ENCODE measurements at regions not wholly inside any gene's neighbourhood (a gene's known extent, or its start where the extent isn't known, plus 50 kb on each side); places are given as distances from the start of the nearest gene placed in this dataset.
"Not testable (repeated sequence)": the region's sequence is repeated elsewhere in the genome, so short reads cannot be mapped to it uniquely, and the experiment has no call there.

- FAIRE-seq = no peak
Observed at GRCh38 chr7:131664570-131664969, 108.1 kb upstream of the PODXL start.

GRCh38 chr7:131662301-131662873 lies 106.0 kb upstream of the PODXL start:
- H3K4me3 ChIP-seq (ENCODE audit: low read depth in 1 of 3, low read length in 3 of 3); H3K27ac ChIP-seq (ENCODE audit: low read depth in 1 of 3, low read length in 2 of 3); FAIRE-seq; H3K36me3 ChIP-seq (ENCODE audit: control insufficient read depth in 3 of 3, insufficient read depth in 2 of 3, low read depth in 1 of 3, low read length in 3 of 3); H3K4me1 ChIP-seq (ENCODE audit: control insufficient read depth in 3 of 3, insufficient read depth in 2 of 3, low read depth in 1 of 3, low read length in 2 of 3); DNase-seq; H3K9me3 ChIP-seq (ENCODE audit: control insufficient read depth in 2 of 2, insufficient read depth in 1 of 2, low read depth in 1 of 2, low read length in 1 of 2); H3K27me3 ChIP-seq (ENCODE audit: control insufficient read depth in 3 of 3, insufficient read depth in 3 of 3, low read length in 3 of 3): not testable (repeated sequence)
- 78 to 83% (median 78%) methylated on average over 15 of the region's 15 CpGs for WGBS, 3 donors

More at GRCh38 chr7:131664570-131664969, 108.1 kb upstream of the PODXL start:
- Histone ChIP-seq H3K36me3 (ENCODE audit: control insufficient read depth in 3 of 3, insufficient read depth in 2 of 3, low read depth in 1 of 3, low read length in 3 of 3) (no peaks in the 10 kb centered on the region), H3K4me3 (ENCODE audit: low read depth in 1 of 3, low read length in 3 of 3) (no peak overlapping the region), H3K27me3 (ENCODE audit: control insufficient read depth in 3 of 3, insufficient read depth in 3 of 3, low read length in 3 of 3) (peaks cover 0 to 3% (median 3%) of the 10 kb centered on the region in 3 donors), H3K4me1 (ENCODE audit: control insufficient read depth in 3 of 3, insufficient read depth in 2 of 3, low read depth in 1 of 3, low read length in 2 of 3) (no peaks in the 10 kb centered on the region), H3K9me3 (ENCODE audit: control insufficient read depth in 2 of 2, insufficient read depth in 1 of 2, low read depth in 1 of 2, low read length in 1 of 2) (peaks cover 0 to 4% of the 10 kb centered on the region in 2 donors), H3K27ac (ENCODE audit: low read depth in 1 of 3, low read length in 2 of 3) (no peak overlapping the region)
- WGBS, 3 donors = 83 to 85% (median 84%) methylated on average over 5 of the region's 5 CpGs
- no peak for DNase-seq

- no peaks in the 10 kb centered on the region for H3K9me3 ChIP-seq (ENCODE audit: control insufficient read depth in 2 of 2, insufficient read depth in 1 of 2, low read depth in 1 of 2, low read length in 1 of 2)
- FAIRE-seq = no peak
- no peak for DNase-seq
- peaks cover 0 to 9% (median 0%) of the 10 kb centered on the region in 3 donors for H3K4me1 ChIP-seq (ENCODE audit: control insufficient read depth in 3 of 3, insufficient read depth in 2 of 3, low read depth in 1 of 3, low read length in 2 of 3)
- H3K4me3 ChIP-seq (ENCODE audit: low read depth in 1 of 3, low read length in 3 of 3) = no peak overlapping the region
- H3K27me3 ChIP-seq (ENCODE audit: control insufficient read depth in 3 of 3, insufficient read depth in 3 of 3, low read length in 3 of 3) = no peaks in the 10 kb centered on the region
- no peaks in the 10 kb centered on the region for H3K36me3 ChIP-seq (ENCODE audit: control insufficient read depth in 3 of 3, insufficient read depth in 2 of 3, low read depth in 1 of 3, low read length in 3 of 3)
- H3K27ac ChIP-seq (ENCODE audit: low read depth in 1 of 3, low read length in 2 of 3) = no peak overlapping the region
- WGBS, 3 donors = 51 to 72% (median 65%) methylated on average over 3 of the region's 3 CpGs
Observed at GRCh38 chr7:131657881-131658280, 101.5 kb upstream of the PODXL start.

- H3K4me1 ChIP-seq (ENCODE audit: control insufficient read depth in 3 of 3, insufficient read depth in 2 of 3, low read depth in 1 of 3, low read length in 2 of 3) = peaks cover 0 to 13% (median 0%) of the 10 kb centered on the region in 3 donors
- H3K36me3 ChIP-seq (ENCODE audit: control insufficient read depth in 3 of 3, insufficient read depth in 2 of 3, low read depth in 1 of 3, low read length in 3 of 3) = no peaks in the 10 kb centered on the region
- DNase-seq = no peak
- no peak for FAIRE-seq
- H3K9me3 ChIP-seq (ENCODE audit: control insufficient read depth in 2 of 2, insufficient read depth in 1 of 2, low read depth in 1 of 2, low read length in 1 of 2) = no peaks in the 10 kb centered on the region
- peak overlapping the region in 1 of 3 donors; percentile 8 for H3K27ac ChIP-seq (ENCODE audit: low read depth in 1 of 3, low read length in 2 of 3)
- WGBS, 3 donors = 75 to 77% (median 76%) methylated on average over 10 of the region's 10 CpGs
- no peaks in the 10 kb centered on the region for H3K27me3 ChIP-seq (ENCODE audit: control insufficient read depth in 3 of 3, insufficient read depth in 3 of 3, low read length in 3 of 3)
- H3K4me3 ChIP-seq (ENCODE audit: low read depth in 1 of 3, low read length in 3 of 3) = no peak overlapping the region
Observed at GRCh38 chr7:131656980-131657723, 100.7 kb upstream of the PODXL start.

- FAIRE-seq (no peak), DNase-seq (no peak)
- 77 to 85% (median 83%) methylated on average over 7 of the region's 7 CpGs for WGBS, 3 donors
- Histone ChIP-seq H3K27ac (ENCODE audit: low read depth in 1 of 3, low read length in 2 of 3) (no peak overlapping the region), H3K4me3 (ENCODE audit: low read depth in 1 of 3, low read length in 3 of 3) (no peak overlapping the region), H3K27me3 (ENCODE audit: control insufficient read depth in 3 of 3, insufficient read depth in 3 of 3, low read length in 3 of 3) (no peaks in the 10 kb centered on the region), H3K9me3 (ENCODE audit: control insufficient read depth in 2 of 2, insufficient read depth in 1 of 2, low read depth in 1 of 2, low read length in 1 of 2) (no peaks in the 10 kb centered on the region), H3K4me1 (ENCODE audit: control insufficient read depth in 3 of 3, insufficient read depth in 2 of 3, low read depth in 1 of 3, low read length in 2 of 3) (peaks cover 0 to 15% (median 0%) of the 10 kb centered on the region in 3 donors), H3K36me3 (ENCODE audit: control insufficient read depth in 3 of 3, insufficient read depth in 2 of 3, low read depth in 1 of 3, low read length in 3 of 3) (no peaks in the 10 kb centered on the region)
Observed at GRCh38 chr7:131655866-131656265, 99.4 kb upstream of the PODXL start.

- DNase-seq = no peak
- H3K9me3 ChIP-seq (ENCODE audit: control insufficient read depth in 2 of 2, insufficient read depth in 1 of 2, low read depth in 1 of 2, low read length in 1 of 2) = no peaks in the 10 kb centered on the region
- WGBS, 3 donors = 90 to 96% (median 93%) methylated on average over 6 of the region's 6 CpGs
- FAIRE-seq = no peak
- no peaks in the 10 kb centered on the region for H3K36me3 ChIP-seq (ENCODE audit: control insufficient read depth in 3 of 3, insufficient read depth in 2 of 3, low read depth in 1 of 3, low read length in 3 of 3)
- H3K27me3 ChIP-seq (ENCODE audit: control insufficient read depth in 3 of 3, insufficient read depth in 3 of 3, low read length in 3 of 3) = no peaks in the 10 kb centered on the region
- no peak overlapping the region for H3K4me3 ChIP-seq (ENCODE audit: low read depth in 1 of 3, low read length in 3 of 3)
- peaks cover 0 to 15% (median 0%) of the 10 kb centered on the region in 3 donors for H3K4me1 ChIP-seq (ENCODE audit: control insufficient read depth in 3 of 3, insufficient read depth in 2 of 3, low read depth in 1 of 3, low read length in 2 of 3)
- no peak overlapping the region for H3K27ac ChIP-seq (ENCODE audit: low read depth in 1 of 3, low read length in 2 of 3)
Observed at GRCh38 chr7:131655447-131655846, 99.0 kb upstream of the PODXL start.

- DNase-seq (peak; percentile 67 to 79), FAIRE-seq (no peak)
- H3K27ac ChIP-seq (ENCODE audit: low read depth in 1 of 3, low read length in 2 of 3) = no peak overlapping the region
- H3K27me3 ChIP-seq (ENCODE audit: control insufficient read depth in 3 of 3, insufficient read depth in 3 of 3, low read length in 3 of 3) = no peaks in the 10 kb centered on the region
- H3K4me1 ChIP-seq (ENCODE audit: control insufficient read depth in 3 of 3, insufficient read depth in 2 of 3, low read depth in 1 of 3, low read length in 2 of 3) = peaks cover 0 to 15% (median 0%) of the 10 kb centered on the region in 3 donors
- no peaks in the 10 kb centered on the region for H3K9me3 ChIP-seq (ENCODE audit: control insufficient read depth in 2 of 2, insufficient read depth in 1 of 2, low read depth in 1 of 2, low read length in 1 of 2)
- 27 to 29% (median 27%) methylated on average over 18 to 19 of the region's 19 CpGs for WGBS, 3 donors
- no peak overlapping the region for H3K4me3 ChIP-seq (ENCODE audit: low read depth in 1 of 3, low read length in 3 of 3)
- H3K36me3 ChIP-seq (ENCODE audit: control insufficient read depth in 3 of 3, insufficient read depth in 2 of 3, low read depth in 1 of 3, low read length in 3 of 3) = no peaks in the 10 kb centered on the region
Observed at GRCh38 chr7:131654668-131655326, 98.4 kb upstream of the PODXL start.

- H3K27ac ChIP-seq (ENCODE audit: low read depth in 1 of 3, low read length in 2 of 3) = no peak overlapping the region
- WGBS, 3 donors = 71 to 86% (median 77%) methylated on average over 1 of the region's 1 CpG
- H3K36me3 ChIP-seq (ENCODE audit: control insufficient read depth in 3 of 3, insufficient read depth in 2 of 3, low read depth in 1 of 3, low read length in 3 of 3) = no peaks in the 10 kb centered on the region
- no peak for DNase-seq
- no peak overlapping the region for H3K4me3 ChIP-seq (ENCODE audit: low read depth in 1 of 3, low read length in 3 of 3)
- H3K27me3 ChIP-seq (ENCODE audit: control insufficient read depth in 3 of 3, insufficient read depth in 3 of 3, low read length in 3 of 3) = no peaks in the 10 kb centered on the region
- no peak for FAIRE-seq
- peaks cover 0 to 15% (median 0%) of the 10 kb centered on the region in 3 donors for H3K4me1 ChIP-seq (ENCODE audit: control insufficient read depth in 3 of 3, insufficient read depth in 2 of 3, low read depth in 1 of 3, low read length in 2 of 3)
- no peaks in the 10 kb centered on the region for H3K9me3 ChIP-seq (ENCODE audit: control insufficient read depth in 2 of 2, insufficient read depth in 1 of 2, low read depth in 1 of 2, low read length in 1 of 2)
Observed at GRCh38 chr7:131654249-131654558, 97.8 kb upstream of the PODXL start.

All from small intestine (tissue), 7 donors.